Stimulated activated CD4-positive, alpha-beta T cell treated with anti-CD3 and anti-CD28 coated beads, Interleukin-1b, Interleukin-23, amount 100 ng/mL, for 48 hours (primary cell): ENCODE measurements at regions not wholly inside any gene's neighbourhood (a gene's known extent, or its start where the extent isn't known, plus 50 kb on each side); places are given as distances from the start of the nearest gene placed in this dataset.

Experiments
- DNase-seq: peaks from one replicate; pipeline ENCODE4 v3.0.0-alpha.2; 2020

GRCh38 chr5:18119156-18119785 is 485.0 kb downstream of the TAF11L14 start:
- no peak for DNase-seq

DNA sequence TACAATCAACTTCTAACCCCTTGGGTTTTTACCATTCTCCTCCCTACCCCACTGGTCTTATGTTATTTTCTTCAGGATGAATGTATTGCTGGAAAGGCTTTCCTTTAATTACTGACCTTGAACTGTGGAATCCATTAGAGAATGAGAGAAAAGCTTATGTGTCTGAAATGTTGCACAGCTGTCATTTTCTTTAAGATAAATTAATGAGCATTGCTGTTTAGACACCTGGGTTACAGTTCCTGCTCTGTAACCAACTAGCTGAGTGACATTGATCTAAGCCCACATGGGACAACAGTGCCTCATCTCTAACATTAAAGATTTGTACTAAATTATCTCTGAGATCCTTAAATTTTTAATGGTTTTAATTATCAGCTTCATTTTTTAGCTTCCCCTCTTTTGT is 507.0 kb downstream of the TAF11L14 start:
- no peak for DNase-seq

DNA sequence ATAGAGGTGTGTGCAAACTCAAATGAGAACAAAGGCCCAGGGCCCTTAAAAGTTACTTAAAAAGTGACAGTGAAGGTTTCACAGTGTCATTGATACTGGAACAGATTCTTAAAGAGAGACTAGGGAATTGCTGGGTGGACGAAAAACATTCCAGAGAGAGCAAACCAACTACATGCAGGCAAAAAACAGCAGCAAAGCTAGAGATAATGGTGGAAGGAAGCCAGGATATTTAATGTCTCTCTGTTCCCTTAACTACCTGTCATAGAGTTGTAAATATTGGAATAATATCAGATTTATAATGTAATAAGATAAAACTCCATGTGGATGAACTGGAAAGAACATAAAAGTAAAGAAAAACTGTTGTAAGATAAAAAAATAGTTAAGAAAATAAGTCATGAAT is 508.6 kb downstream of the TAF11L14 start:
- no peak for DNase-seq

- DNase-seq: no peak
Observed at GRCh38 chr5:18152671-18153070, 518.4 kb downstream of the TAF11L14 start.

GRCh38 chr5:18158166-18158565 is 523.9 kb downstream of the TAF11L14 start:
- DNase-seq: no peak

GRCh38 chr5:18159331-18159730 is 525.1 kb downstream of the TAF11L14 start:
- DNase-seq: no peak

GRCh38 chr5:18171684-18172083 is 537.4 kb downstream of the TAF11L14 start:
- no peak for DNase-seq

- no peak for DNase-seq
Observed at GRCh38 chr5:18179579-18179978, 545.3 kb downstream of the TAF11L14 start.

GRCh38 chr5:18181575-18181974 is 547.3 kb downstream of the TAF11L14 start:
- no peak for DNase-seq

DNA sequence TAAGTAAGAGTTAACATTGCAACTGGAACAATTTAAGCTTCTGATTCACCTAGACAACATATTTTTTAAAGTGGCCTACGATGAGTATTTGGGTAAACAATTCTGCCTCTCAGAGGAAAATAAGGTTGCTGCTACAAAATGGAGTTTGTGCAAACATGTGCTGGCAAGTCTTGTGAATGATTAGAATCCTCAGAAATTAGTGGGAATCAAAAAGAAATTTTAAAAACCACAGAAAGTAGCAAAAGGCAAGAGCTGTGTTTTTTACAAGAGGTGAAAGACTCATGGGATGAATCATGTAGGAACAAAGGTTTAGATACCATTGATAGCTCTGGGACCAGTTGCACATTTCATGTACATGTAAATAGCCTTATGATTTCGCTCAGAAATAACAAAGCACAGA is 561.6 kb downstream of the TAF11L14 start:
- no peak for DNase-seq

DNA sequence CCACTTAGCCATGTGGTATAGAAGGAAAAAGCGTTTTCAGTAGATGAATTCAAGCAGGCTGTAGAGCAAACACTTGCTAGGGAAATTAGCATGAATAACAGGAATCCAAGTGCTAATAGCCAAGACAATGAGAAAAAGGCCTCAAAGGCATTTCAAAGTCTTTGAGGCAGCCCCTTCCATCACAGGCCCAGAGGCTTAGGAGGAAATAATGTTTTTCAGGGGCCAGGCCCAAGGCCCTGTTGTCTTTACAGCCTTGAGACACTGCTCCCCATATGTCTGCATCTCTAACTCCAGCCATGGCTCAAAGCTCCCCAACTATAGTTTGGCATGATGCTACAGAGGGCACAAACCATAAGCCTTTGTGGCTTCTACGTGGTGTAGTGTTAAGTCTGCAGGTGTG is 563.5 kb downstream of the TAF11L14 start:
- DNase-seq: no peak

GRCh38 chr5:18202164-18202563 is 567.9 kb downstream of the TAF11L14 start:
- DNase-seq: no peak

DNA sequence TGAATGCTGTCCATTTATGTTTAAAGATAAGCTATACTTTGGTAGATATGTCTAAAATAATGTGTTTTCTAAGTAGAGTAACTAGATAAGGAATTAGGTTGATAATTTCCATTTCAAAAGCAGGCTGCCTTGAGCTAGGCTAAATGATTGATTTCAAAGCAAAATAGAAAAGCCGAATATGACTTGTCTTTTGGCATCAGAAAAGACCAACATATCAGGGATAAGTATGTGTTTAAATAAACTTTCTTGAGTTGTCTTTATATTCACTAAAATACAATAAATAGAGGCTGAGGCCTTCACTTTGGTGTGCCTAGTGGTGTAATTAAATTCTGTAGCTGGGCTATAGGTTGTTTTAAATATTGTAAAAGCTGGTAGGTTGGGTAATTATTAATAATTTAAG is 569.0 kb downstream of the TAF11L14 start:
- DNase-seq: no peak

DNA sequence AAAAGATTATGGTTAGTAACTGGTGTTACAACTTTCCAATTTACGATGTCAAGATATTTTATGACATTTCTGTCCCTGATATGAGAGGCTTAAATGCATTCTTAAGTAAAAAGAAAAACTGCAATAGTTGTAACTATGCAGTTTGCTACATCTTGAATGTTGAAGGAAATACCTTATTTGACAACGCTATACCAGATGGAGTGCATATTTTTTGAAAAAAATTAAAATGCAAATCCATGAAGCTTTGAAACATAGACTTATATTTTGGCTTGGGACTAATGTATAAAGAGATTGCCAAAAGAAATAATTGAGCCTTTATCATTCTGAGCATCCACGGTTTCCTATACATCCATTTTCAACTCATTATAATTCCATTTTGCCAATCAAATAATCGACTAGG is 579.4 kb downstream of the TAF11L14 start:
- no peak for DNase-seq

GRCh38 chr5:18216016-18216415 is 581.8 kb downstream of the TAF11L14 start:
- no peak for DNase-seq

- no peak for DNase-seq
Observed at GRCh38 chr5:18216729-18217128, 582.5 kb downstream of the TAF11L14 start.

DNA sequence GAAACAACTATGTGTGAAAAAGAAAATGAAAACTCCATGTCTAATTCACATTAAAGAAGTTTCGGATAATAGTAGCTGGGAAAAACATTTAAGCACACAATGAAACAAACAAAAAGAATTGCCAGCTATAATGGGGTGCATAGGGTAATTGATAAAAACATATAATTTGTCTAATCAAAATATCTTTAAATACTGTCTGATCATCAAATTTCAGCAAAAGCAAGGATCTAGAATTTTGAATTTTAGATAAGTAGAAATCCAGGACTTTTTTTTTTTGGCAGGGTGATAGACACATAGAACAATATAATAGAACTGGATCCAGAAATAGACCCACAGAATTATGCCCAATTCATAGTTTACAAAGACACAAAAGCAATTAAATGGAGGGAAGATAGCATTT is 585.0 kb downstream of the TAF11L14 start:
- no peak for DNase-seq

- DNase-seq: no peak
Observed at GRCh38 chr5:18220631-18221030, 586.4 kb downstream of the TAF11L14 start.

DNA sequence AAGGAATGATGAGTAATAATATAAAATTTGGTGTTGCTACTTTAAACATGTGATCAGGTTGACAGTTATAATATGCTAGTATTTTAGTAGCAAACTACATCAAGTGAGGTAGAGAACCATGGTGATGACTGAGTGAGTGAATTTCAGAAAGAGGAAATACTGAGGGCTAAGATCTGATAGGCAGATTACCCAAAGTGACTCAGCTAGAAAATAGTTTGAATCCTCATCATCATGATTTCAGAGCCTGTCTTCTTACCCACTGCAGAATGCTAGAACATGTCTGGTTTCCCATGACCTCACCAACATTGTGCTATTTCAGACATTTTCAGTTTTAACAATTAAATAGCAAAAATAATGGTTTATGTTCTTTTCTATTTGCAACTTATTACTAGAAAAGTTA is 602.1 kb downstream of the TAF11L14 start:
- no peak for DNase-seq

GRCh38 chr5:18238321-18238720 is 604.1 kb downstream of the TAF11L14 start:
- DNase-seq: no peak

DNA sequence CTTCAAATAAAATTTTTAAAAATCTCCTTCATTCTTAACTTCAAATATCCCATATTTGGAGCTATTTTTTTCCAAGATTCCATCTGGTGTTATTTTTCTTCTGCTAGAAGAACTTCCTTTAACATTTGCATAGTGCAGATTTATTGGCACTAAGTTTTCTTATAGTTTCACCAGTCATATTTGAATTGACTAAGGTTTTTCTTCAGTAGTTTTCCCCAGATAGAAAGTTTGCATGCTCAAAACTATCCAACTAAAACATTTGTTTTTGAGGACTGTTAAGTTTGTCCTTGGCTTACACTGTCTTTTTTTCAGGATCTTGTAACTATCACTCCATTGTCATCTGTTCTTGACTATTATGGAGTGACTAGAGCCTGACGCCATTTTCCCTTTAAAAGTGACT is 606.7 kb downstream of the TAF11L14 start:
- DNase-seq: no peak

GRCh38 chr5:18243846-18244245 is 609.6 kb downstream of the TAF11L14 start:
- DNase-seq: no peak

GRCh38 chr5:18244309-18244708 is 610.0 kb downstream of the TAF11L14 start:
- DNase-seq: no peak

DNA sequence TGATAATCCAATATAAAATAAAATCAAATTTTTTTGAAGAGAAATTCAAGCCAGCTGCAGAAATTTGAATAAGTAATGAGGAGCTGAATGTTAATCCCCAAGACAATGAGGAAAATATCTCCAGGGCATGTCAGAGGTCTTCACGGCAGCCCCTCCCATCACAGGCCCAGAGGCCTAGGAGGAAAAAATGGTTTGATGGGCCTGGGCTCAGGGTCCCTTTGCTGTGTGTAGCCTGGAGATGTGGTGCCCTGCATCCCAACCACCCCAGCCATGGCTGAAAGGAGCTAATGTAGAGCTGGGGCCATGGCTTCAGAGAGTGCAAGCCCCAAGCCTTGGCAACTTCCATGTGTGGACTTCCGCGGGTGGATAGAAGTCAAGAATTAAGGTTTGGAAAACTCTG is 618.3 kb downstream of the TAF11L14 start:
- DNase-seq: no peak

DNA sequence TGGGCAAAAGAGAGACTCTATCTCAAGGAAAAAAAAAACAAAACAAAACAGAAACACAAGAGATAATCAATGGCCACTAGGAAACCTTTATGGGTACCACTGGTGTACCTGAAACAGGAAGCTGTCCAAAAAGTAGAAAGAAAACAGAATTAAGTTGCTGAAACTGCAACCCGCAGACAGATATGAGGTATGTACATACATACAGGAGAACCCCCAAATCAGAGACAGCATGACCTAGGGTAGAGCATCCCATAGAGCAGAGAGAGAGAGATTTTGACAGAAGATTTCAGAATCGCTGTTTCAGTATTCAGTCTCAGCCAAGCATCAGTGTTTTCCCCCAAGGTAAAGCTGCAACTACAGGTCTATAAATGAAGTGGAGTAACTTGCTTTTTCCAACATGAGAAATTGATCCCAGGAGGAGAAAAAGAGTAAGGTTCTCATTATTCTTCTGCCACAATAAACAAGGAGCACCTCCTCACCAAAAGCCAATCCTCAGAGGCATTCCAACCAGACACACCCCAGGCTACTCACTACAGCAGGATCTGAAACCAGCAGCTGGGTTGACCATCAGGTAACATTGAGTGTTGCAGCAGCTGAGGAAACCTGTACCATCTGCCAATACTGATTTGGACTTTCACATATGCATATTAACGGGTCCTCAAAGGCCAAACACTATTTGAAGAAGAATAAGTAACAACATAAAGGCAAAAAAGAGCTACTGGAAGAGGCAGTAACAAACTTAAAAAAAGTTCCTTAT is 630.0 kb downstream of the TAF11L14 start:
- no peak for DNase-seq
